ENCODE measurements at regions not wholly inside any gene's neighbourhood (a gene's known extent, or its start where the extent isn't known, plus 50 kb on each side); places are given as distances from the start of the nearest gene placed in this dataset.

DNA sequence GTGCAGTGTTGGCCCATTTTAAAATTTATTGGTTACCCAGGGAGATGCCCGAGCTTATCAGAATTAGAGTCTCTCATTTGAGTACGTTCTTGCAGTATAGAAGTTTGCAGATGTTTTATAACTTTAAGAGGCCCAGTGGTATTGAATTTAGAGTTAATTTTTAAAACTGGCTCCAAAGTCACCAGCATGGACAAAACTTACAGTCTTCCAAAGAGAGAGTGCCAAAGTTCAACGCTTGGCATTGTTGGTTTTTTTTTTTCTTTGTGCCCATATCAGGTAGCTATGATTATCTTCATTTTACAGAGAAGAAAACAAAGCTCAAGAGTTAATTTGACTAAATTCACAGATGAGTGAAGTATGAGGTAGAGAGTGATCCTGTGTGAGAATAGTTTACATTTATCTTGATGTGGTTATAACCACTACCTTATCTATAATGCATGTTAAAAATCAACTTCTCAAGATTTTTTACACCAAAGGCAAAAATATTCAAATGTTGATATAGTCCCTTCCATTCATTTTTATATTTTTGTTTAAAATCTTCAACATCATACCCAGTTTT is 273.7 kb upstream of the DMRT1 start:
- no peak for TF ChIP-seq POLR2A (IDR thresholded peaks at IDR 0.05)
- TF ChIP-seq, protein P1, sequence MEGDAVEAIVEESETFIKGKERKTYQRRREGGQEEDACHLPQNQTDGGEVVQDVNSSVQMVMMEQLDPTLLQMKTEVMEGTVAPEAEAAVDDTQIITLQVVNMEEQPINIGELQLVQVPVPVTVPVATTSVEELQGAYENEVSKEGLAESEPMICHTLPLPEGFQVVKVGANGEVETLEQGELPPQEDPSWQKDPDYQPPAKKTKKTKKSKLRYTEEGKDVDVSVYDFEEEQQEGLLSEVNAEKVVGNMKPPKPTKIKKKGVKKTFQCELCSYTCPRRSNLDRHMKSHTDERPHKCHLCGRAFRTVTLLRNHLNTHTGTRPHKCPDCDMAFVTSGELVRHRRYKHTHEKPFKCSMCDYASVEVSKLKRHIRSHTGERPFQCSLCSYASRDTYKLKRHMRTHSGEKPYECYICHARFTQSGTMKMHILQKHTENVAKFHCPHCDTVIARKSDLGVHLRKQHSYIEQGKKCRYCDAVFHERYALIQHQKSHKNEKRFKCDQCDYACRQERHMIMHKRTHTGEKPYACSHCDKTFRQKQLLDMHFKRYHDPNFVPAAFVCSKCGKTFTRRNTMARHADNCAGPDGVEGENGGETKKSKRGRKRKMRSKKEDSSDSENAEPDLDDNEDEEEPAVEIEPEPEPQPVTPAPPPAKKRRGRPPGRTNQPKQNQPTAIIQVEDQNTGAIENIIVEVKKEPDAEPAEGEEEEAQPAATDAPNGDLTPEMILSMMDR (IDR thresholded peaks at IDR 0.05), result no peak

Data from heart left ventricle (tissue), 13 donors.